Panc1 (cell line): ENCODE measurements at regions not wholly inside any gene's neighbourhood (a gene's known extent, or its start where the extent isn't known, plus 50 kb on each side); places are given as distances from the start of the nearest gene placed in this dataset.
A peak's percentile ranks its signal among the peaks of the same experiment; 100 is the strongest.

Experiments
- ATAC-seq: fragments of 200-7000 bp; cut with Tn5 transposase; 2 replicates; pipeline ENCODE4 v1.9.1; 2020; ENCODE audit warnings: mild to moderate bottlenecking, moderate library complexity
- BruUV-seq: library from RNA; stranded (reverse); fragments of 400-500 nt; replicated peaks from 2 replicates; lab custom pipeline; 2021; lab: Mats Ljungman, UMichigan
- CTCF ChIA-PET: fragments of 300-600 bp; sonication (Branson Sonifier 250); formaldehyde crosslinking; loops from one replicate; lab custom pipeline; 2022; ENCODE audit warnings: antibody characterized with exemption; lab: Charles Lee
- POLR2A ChIA-PET: fragments of 300-600 bp; sonication (Branson Sonifier 250); formaldehyde crosslinking; loops from one replicate; lab custom pipeline; 2022; ENCODE audit warnings: antibody characterized with exemption; lab: Charles Lee
- DNase-seq: peaks from one replicate; pipeline ENCODE4 v3.0.0-alpha.2; 2010; ENCODE audit warnings: low read depth, low spot score
- H3K27ac ChIP-seq: 2 replicates; pipeline ENCODE4 v1.5.1; 2011; ENCODE audit warnings: mild to moderate bottlenecking, low read length, inconsistent platforms
- H3K27me3 ChIP-seq: fragments of 200-500 bp; sonication (Bioruptor generic); 2 replicates; pipeline ENCODE4 v1.6.0; 2014; ENCODE audit warnings: low read length, inconsistent platforms; ENCODE audit not compliant: control insufficient read depth, insufficient read depth
- H3K36me3 ChIP-seq: fragments of 200-500 bp; sonication (Bioruptor generic); 2 replicates; pipeline ENCODE4 v1.5.1; 2014; ENCODE audit warnings: inconsistent platforms, mild to moderate bottlenecking, low read length, moderate library complexity; ENCODE audit not compliant: control insufficient read depth, insufficient read depth
- H3K4me1 ChIP-seq: 2 replicates; pipeline ENCODE4 v1.5.1; 2011; ENCODE audit warnings: inconsistent platforms, mild to moderate bottlenecking, low read length, moderate library complexity; ENCODE audit not compliant: control insufficient read depth, insufficient read depth
- H3K4me3 ChIP-seq, 2 experiments: 2 replicates each; pipeline ENCODE4 v1.5.1; 2011 to 2012; ENCODE audit warnings: low read depth in 2 of 2, low read length in 2 of 2, mild to moderate bottlenecking in 2 of 2, inconsistent platforms in 1 of 2, moderate library complexity in 1 of 2
- H3K9me3 ChIP-seq: fragments of 200-500 bp; sonication (Bioruptor generic); 2 replicates; pipeline ENCODE4 v1.5.1; 2014; ENCODE audit warnings: low read depth, mild to moderate bottlenecking, inconsistent platforms, low read length, moderate library complexity; ENCODE audit not compliant: control insufficient read depth, insufficient read depth
- POLR2AphosphoS5 ChIP-seq: IDR thresholded peaks from 2 replicates; pipeline ENCODE4 v1.6.1; 2012; ENCODE audit warnings: mild to moderate bottlenecking, low read depth, low read length, moderate library complexity
- SIN3A ChIP-seq: IDR thresholded peaks from 2 replicates; pipeline ENCODE4 v1.6.1; 2012; ENCODE audit warnings: low read depth, mild to moderate bottlenecking, low read length, moderate library complexity, borderline replicate concordance; ENCODE audit not compliant: insufficient read depth
- TCF7L2 ChIP-seq: IDR thresholded peaks from 2 replicates; pipeline ENCODE4 v1.6.1; 2011; ENCODE audit warnings: mild to moderate bottlenecking, low read depth, low read length, inconsistent platforms
- in situ Hi-C: cut with HindIII; loops from 2 replicates; pipeline ENCODE4 v1.10.0; 2016; ENCODE audit warnings: low sequenced_read_pairs, low pct_unique_long_range_greater_than_20kb
- intact Hi-C: fragments of 100-400 bp; cut with micrococcal nuclease; formaldehyde crosslinking; loops from one replicate; pipeline ENCODE4 v1.10.0; 2022; ENCODE audit not compliant: unreplicated experiment
- TF ChIP-seq, protein P1 (sequence below), 2 experiments: IDR thresholded peaks; 2 replicates each; pipeline ENCODE4 v1.6.1; 2011 to 2012; ENCODE audit warnings: low read depth in 2 of 2, control low read depth in 1 of 2, low read length in 1 of 2, mild to moderate bottlenecking in 1 of 2, moderate library complexity in 1 of 2; ENCODE audit not compliant: insufficient read depth in 1 of 2
- TF ChIP-seq, protein P2 (sequence below): fragments of 450-650 bp; IDR thresholded peaks from 2 replicates; pipeline ENCODE4 v1.5.1; 2017; ENCODE audit warnings: mild to moderate bottlenecking

DNA sequence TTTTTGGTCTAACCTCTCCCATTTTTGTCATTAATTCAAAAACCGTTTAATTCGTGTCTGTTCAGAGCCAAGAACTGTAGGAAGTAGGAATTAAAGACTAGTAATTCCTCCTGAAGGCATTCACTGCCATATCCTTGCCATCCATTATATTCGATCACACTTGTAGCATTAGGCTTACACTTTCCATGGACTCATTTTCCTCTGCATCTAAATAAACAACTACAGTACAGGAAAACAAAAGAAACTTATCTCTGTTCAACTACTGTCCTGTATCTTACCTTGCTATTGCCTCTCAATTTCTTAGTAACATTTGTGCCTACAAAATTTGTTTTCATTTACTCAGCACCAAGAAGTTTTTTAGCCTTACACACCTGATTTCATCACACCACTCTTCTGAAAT is 111.6 kb upstream of the SEMA3C start:
- no peaks in the 10 kb centered on the region for H3K36me3 ChIP-seq
- DNase-seq: no peak
- H3K9me3 ChIP-seq: no peaks in the 10 kb centered on the region; the same call in 1 of the 2 replicates
- no peak for ATAC-seq
- TF ChIP-seq, protein P1, sequence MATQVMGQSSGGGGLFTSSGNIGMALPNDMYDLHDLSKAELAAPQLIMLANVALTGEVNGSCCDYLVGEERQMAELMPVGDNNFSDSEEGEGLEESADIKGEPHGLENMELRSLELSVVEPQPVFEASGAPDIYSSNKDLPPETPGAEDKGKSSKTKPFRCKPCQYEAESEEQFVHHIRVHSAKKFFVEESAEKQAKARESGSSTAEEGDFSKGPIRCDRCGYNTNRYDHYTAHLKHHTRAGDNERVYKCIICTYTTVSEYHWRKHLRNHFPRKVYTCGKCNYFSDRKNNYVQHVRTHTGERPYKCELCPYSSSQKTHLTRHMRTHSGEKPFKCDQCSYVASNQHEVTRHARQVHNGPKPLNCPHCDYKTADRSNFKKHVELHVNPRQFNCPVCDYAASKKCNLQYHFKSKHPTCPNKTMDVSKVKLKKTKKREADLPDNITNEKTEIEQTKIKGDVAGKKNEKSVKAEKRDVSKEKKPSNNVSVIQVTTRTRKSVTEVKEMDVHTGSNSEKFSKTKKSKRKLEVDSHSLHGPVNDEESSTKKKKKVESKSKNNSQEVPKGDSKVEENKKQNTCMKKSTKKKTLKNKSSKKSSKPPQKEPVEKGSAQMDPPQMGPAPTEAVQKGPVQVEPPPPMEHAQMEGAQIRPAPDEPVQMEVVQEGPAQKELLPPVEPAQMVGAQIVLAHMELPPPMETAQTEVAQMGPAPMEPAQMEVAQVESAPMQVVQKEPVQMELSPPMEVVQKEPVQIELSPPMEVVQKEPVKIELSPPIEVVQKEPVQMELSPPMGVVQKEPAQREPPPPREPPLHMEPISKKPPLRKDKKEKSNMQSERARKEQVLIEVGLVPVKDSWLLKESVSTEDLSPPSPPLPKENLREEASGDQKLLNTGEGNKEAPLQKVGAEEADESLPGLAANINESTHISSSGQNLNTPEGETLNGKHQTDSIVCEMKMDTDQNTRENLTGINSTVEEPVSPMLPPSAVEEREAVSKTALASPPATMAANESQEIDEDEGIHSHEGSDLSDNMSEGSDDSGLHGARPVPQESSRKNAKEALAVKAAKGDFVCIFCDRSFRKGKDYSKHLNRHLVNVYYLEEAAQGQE (IDR thresholded peaks at IDR 0.05; ENCODE audit: insufficient read depth in 1 of 2, low read depth in 2 of 2, low read length in 1 of 2): no peak
- TF ChIP-seq, protein P2, sequence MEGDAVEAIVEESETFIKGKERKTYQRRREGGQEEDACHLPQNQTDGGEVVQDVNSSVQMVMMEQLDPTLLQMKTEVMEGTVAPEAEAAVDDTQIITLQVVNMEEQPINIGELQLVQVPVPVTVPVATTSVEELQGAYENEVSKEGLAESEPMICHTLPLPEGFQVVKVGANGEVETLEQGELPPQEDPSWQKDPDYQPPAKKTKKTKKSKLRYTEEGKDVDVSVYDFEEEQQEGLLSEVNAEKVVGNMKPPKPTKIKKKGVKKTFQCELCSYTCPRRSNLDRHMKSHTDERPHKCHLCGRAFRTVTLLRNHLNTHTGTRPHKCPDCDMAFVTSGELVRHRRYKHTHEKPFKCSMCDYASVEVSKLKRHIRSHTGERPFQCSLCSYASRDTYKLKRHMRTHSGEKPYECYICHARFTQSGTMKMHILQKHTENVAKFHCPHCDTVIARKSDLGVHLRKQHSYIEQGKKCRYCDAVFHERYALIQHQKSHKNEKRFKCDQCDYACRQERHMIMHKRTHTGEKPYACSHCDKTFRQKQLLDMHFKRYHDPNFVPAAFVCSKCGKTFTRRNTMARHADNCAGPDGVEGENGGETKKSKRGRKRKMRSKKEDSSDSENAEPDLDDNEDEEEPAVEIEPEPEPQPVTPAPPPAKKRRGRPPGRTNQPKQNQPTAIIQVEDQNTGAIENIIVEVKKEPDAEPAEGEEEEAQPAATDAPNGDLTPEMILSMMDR: no peak
- TF ChIP-seq SIN3A: no peak
- no peak for TF ChIP-seq POLR2AphosphoS5
- no peak for TF ChIP-seq TCF7L2
- no peaks in the 10 kb centered on the region for H3K27me3 ChIP-seq
- intact Hi-C loops: no loop called here
- in situ Hi-C loops: no loop called here
- H3K27ac ChIP-seq: peak overlapping the region; percentile 34; the same call in 1 of the 2 replicates
- H3K4me3 ChIP-seq: no peak overlapping the region
- no TSS peak for BruUV-seq
- H3K4me1 ChIP-seq: no peaks in the 10 kb centered on the region
- ChIA-PET CTCF (no interaction called here), POLR2A (no interaction called here)

DNA sequence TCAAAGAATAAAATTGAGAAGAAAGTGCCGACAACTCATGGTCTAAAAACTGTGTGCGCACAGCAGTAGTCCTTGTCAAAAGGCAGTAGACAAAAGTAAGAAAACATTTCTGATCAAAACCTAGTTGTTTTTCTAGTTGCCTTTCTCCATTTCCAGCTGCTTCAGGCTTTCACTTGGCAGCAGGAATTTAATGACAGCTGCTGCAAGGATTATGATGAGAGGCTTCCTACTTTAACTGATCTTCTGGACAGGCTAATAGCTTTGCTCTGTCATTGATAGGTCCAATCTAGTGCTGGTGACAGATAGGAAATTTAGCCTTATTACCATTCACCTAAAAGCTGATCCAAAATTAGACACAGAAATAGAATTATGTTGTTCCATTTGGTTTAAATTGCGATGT is 110.7 kb upstream of the SEMA3C start:
- Histone ChIP-seq H3K36me3 (no peaks in the 10 kb centered on the region), H3K27me3 (no peaks in the 10 kb centered on the region), H3K27ac (peak overlapping the region; percentile 51; the same call in 1 of the 2 replicates), H3K9me3 (no peaks in the 10 kb centered on the region; the same call in 1 of the 2 replicates), H3K4me3 (no peak overlapping the region), H3K4me1 (no peaks in the 10 kb centered on the region)
- ATAC-seq (no peak), DNase-seq (no peak)
- BruUV-seq: no TSS peak
- intact Hi-C loops (no loop called here), in situ Hi-C loops (no loop called here)
- CTCF ChIA-PET: no interaction called here
- TF ChIP-seq, protein P1 (IDR thresholded peaks at IDR 0.05; ENCODE audit: insufficient read depth in 1 of 2, low read depth in 2 of 2, low read length in 1 of 2): no peak
- TF ChIP-seq, protein P2: no peak
- TF ChIP-seq SIN3A (no peak), POLR2AphosphoS5 (no peak), TCF7L2 (no peak)
- POLR2A ChIA-PET: no interaction called here
